Erythroblast (primary cell): ENCODE measurements at regions not wholly inside any gene's neighbourhood (a gene's known extent, or its start where the extent isn't known, plus 50 kb on each side); places are given as distances from the start of the nearest gene placed in this dataset.

Experiments
- GATA1 ChIP-seq: IDR thresholded peaks from 2 replicates; pipeline ENCODE4 v1.6.1; 2011; ENCODE audit warnings: low read depth, mild to moderate bottlenecking, control low read depth, low read length, moderate library complexity
- POLR2A ChIP-seq: IDR thresholded peaks from 2 replicates; pipeline ENCODE4 v1.6.1; 2011; ENCODE audit warnings: mild to moderate bottlenecking, low read length

DNA sequence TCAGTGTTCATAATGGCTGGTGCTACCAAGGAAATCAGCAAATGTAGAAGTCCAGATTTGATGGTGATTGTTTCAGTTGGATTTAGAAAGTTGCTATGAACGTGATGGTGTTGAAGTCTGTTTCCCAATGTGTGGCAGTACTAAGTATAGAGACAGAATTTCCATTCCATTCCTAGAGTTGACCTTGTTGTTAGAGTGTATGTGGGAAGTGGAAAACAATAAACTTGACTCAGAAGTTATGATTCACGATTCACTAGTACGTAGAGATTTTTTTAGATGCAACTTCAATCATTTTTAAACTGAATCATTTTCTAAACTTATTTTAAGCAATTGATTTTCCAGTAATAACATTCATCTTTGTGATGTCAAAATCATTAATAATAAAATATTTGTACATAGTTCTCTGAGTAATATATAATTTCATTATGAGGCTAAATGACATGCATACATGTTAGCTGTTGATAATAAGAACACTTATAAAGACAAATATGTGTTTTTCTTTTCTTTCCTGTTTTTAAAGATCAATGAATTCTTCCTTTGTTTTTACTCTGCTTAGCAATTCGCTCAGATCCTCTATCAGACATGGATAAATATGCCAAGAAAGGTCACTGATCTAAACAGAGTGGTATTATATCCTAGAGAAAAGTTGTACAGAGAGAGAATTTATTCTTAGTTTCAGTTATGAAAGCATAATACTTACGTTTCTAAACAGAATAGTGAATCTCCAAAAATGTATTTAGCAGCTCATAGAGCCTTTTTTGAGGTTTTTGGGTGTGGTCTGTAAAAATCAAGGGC is 108.8 kb upstream of the GPR149 start:
- TF ChIP-seq POLR2A (no peak), GATA1 (no peak)
